RWPE2 (cell line): ENCODE measurements at regions not wholly inside any gene's neighbourhood (a gene's known extent, or its start where the extent isn't known, plus 50 kb on each side); places are given as distances from the start of the nearest gene placed in this dataset.
A peak's percentile ranks its signal among the peaks of the same experiment; 100 is the strongest.
"Not testable (repeated sequence)": the region's sequence is repeated elsewhere in the genome, so short reads cannot be mapped to it uniquely, and the experiment has no call there.

Source experiments
- ATAC-seq: fragments of 200-7000 bp; cut with Tn5 transposase; 3 replicates; pipeline ENCODE4 v1.9.1; 2021; ENCODE audit warnings: low read depth
- DNase-seq: peaks from one replicate; pipeline ENCODE4 v3.0.0-alpha.2; 2020; ENCODE audit warnings: low spot score
- H3K27ac ChIP-seq: fragments of 450-650 bp; 2 replicates; pipeline ENCODE4 v1.5.1; 2017; ENCODE audit warnings: mild to moderate bottlenecking; ENCODE audit not compliant: poor library complexity, severe bottlenecking
- H3K27me3 ChIP-seq: fragments of 250-450 bp; sonication (Bioruptor Pico); 2 replicates; pipeline ENCODE4 v1.5.1; 2021; ENCODE audit warnings: mild to moderate bottlenecking, moderate library complexity; ENCODE audit not compliant: insufficient read depth, poor library complexity, severe bottlenecking
- H3K36me3 ChIP-seq: fragments of 250-450 bp; sonication (Bioruptor Pico); 2 replicates; pipeline ENCODE4 v1.5.1; 2020; ENCODE audit warnings: low read depth, mild to moderate bottlenecking, moderate library complexity
- H3K4me1 ChIP-seq: fragments of 250-450 bp; sonication (Bioruptor Pico); 2 replicates; pipeline ENCODE4 v1.5.1; 2021; ENCODE audit warnings: mild to moderate bottlenecking, moderate library complexity; ENCODE audit not compliant: insufficient read depth, poor library complexity, severe bottlenecking
- H3K4me3 ChIP-seq: fragments of 250-450 bp; sonication (Bioruptor Pico); 2 replicates; pipeline ENCODE4 v1.5.1; 2021; ENCODE audit warnings: mild to moderate bottlenecking, moderate library complexity; ENCODE audit not compliant: severe bottlenecking
- H3K9me3 ChIP-seq: fragments of 250-450 bp; sonication (Bioruptor Pico); 2 replicates; pipeline ENCODE4 v1.5.1; 2021; ENCODE audit warnings: mild to moderate bottlenecking, moderate library complexity; ENCODE audit not compliant: severe bottlenecking

DNA sequence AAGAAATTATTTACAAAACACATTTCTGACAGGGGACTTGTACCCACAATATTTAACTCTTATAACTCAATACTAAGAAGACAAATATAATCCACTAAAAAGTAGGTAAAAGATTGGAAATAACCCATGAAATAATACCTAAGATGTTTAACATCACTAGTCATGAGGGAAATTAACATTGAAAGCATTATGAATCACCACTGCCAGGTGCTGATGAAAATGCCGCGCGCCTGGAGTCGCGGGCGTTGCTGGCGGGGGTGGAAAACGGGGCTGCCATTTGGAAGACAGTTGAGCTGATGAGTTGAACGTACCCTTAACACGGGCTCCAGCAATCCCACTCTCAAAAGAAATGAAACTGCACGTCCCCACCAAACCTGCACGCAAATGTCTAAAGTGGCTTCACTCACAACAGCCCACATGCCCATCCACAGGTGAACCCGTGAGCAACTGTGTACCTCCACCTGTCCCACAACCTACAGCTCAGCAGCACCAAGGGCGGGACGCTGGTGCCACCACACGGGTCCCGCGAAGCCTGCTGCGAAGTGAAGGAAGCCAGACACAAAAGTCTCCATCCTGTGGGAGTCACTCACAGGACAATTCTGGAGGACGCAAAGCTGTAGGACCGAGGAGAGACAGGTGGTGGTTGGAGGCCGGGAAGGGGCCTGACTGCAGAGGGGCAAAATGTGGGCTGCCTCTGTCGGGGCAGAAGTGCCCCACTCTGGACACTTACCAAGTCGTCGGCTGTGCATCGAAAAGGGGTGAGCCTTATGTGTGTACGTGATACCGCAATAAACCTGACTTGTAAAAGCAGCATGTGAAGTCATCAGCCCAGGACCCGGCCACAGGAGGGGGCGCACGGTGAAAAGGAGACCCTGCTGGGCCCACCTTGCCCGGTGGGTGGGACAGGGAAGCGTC lies 199.5 kb upstream of the ZNF469 start:
- H3K4me3 ChIP-seq, H3K27me3 ChIP-seq, H3K9me3 ChIP-seq, H3K36me3 ChIP-seq, H3K4me1 ChIP-seq, DNase-seq, H3K27ac ChIP-seq: not testable (repeated sequence)
- peak; percentile 60; the same call in 1 of the 3 replicates for ATAC-seq

DNA sequence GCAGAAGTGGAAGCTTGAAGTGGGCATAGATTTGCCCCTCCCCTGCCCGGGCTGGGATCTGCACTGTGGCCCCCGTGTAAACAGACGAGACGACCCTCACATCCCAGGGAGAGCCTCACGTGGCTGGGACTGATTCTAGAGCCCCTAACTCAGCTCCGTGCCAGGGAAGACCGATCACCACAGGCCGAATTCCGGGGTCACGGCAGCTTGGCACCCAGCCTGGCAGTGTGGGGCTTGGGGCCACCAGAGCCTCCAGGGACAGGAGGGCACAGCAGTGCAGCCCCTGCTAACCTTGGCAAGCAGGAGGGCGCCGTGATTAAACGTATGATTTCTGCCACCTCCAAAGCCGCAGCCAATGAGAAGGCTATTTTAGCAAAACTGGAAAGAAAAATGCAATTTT lies 198.7 kb upstream of the ZNF469 start:
- DNase-seq: peak; percentile 38
- H3K27me3 ChIP-seq, H3K9me3 ChIP-seq, H3K36me3 ChIP-seq, H3K4me3 ChIP-seq, H3K27ac ChIP-seq, H3K4me1 ChIP-seq: not testable (repeated sequence)
- ATAC-seq: peak; percentile 22; the same call in 1 of the 3 replicates

DNA sequence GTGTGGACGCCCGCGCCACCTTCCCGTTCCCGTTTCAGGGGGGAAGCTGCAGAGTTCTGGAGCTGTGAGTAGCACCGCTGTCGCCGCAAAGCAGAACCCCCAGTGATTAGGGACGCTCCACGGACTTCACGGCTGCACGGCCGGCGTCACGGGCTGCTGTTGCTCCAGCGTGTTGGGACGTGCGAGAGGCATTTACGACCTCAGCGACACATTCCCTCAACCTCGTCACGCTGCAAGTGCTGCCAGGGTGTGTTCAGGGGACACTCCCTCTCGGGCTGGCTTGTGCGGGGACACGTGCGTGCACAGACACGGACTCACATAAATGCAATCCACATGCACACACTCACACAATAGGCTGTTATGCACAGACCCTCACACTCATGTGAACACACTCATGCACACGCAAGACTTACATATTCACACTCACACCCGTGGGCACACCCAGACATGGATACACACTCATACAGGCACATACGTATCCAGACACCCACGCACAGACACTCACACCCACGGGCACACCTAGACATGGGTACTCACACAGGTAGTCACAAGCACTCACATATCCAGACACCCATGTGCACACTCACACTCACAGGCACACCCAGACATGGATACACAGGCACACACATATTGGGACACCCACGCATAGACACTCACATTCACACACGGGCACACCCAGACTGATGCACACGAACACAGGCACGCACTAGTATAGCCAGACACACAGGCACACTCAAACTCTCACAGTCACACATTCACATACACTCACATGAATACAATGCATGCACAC lies 198.0 kb upstream of the ZNF469 start:
- H3K27ac ChIP-seq, H3K4me3 ChIP-seq, H3K4me1 ChIP-seq, H3K36me3 ChIP-seq, H3K27me3 ChIP-seq, H3K9me3 ChIP-seq: not testable (repeated sequence)
- peak; percentile 49; the same call in 1 of the 3 replicates for ATAC-seq
- DNase-seq: peak; percentile 43

DNA sequence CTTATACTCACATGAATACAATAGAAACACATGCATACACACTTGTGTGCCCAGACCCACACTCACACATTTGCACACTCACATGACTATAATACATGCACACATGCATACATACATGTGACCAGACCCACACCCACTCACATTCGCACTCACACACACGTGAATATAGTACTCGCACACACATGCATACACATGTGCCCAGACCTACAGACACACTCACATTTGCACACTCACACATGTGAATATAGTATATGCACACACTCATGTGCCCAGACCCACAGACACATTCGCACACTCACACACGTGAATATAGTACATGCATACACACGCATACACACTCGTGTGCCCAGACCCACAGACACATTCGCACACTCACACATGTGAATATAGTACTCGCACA lies 197.4 kb upstream of the ZNF469 start:
- H3K9me3 ChIP-seq, H3K4me3 ChIP-seq, DNase-seq, H3K4me1 ChIP-seq, ATAC-seq, H3K36me3 ChIP-seq, H3K27me3 ChIP-seq, H3K27ac ChIP-seq: not testable (repeated sequence)

DNA sequence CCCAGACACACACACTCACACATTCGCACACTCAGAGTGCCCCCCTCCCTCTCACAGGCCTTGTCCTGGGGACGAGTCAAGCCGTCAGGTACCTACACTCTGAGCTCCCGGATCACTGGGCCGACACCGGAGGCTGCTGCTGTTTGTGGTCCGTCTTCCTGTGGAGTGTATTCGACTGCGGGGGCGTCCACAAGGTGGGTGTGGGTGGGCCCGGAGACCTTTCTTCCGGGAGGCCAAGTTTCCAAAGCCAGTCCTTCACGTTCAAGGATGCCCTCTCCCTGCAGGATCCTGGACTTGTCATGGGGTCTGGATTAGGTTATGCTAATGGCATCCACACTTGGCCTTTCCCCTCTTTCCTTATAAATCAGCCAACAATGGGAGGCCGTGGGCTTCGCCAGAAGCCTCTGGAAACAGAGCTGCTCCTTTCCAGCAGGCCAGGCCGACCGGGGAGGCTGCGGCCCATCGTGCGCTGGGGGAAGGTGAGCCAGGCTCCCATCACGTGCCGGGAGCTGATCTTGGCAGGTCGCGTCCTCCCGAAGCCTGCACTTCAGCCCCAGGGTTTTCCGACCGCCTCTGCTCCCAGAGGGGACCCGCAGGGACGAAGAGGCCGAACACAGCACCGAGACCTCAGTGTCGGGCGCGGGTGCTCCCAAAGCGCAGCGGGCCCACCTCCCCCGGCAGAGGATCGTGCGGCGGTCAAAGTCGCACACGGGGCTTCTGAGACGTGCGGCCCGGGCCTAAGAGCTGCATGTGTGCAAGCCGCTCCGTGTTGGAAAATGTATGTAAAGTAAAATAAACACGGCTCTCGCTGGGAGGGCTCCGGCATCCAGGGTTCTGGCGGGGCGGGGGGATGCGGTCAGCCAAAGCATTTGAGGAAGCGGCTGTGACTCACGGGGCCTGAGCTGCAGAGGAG lies 196.5 kb upstream of the ZNF469 start:
- DNase-seq: peak; percentile 47
- not testable (repeated sequence) for H3K9me3 ChIP-seq, H3K4me3 ChIP-seq, H3K4me1 ChIP-seq, H3K27ac ChIP-seq, H3K36me3 ChIP-seq, ATAC-seq, H3K27me3 ChIP-seq

DNA sequence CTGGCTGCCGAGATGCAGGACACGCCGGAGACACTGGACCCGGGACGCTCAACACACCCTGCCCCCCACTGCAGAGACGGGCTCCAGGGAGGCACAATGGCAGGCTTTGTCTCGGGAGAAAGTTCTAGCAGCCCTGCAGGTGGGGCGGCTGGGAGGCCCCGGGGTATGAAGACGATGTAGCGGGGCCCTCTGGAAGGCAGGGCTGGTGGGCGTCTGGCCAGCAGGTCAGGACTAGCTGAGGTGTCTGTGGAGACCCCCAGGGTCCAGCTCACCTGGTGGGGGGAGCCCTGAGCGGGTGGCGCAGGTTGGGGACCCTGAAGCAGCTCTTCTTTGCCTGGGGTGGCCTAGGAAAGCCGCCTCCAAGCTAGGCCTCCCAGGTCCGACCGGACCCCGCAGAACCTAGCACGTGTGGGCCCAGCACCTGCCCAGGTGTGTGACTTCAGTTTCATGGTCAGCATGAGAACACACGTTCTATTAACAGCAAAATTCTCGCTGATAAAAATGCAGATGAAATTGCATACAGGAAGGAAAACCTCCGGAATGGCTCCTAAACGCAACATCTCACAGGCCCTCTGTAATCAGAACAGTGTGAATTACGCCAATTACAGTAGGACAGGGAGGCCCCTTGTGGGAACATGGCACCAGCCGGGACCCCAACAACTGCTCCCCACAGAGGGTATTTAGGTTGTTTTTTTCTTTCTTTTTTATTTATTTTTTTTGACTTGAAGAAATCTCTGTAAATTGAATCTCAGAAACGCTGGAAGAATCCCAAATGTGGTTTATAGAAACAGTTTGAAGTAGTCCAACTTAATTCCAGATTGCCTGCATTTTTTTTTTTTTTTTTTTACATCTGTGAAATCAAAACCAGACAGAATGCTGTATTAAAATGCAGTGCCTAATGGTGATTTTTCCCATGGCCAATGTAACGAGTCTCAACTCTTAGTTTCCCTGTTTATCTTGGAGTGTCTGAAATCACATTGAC lies 195.6 kb upstream of the ZNF469 start:
- H3K4me3 ChIP-seq, DNase-seq, H3K27ac ChIP-seq: not testable (repeated sequence)

DNA sequence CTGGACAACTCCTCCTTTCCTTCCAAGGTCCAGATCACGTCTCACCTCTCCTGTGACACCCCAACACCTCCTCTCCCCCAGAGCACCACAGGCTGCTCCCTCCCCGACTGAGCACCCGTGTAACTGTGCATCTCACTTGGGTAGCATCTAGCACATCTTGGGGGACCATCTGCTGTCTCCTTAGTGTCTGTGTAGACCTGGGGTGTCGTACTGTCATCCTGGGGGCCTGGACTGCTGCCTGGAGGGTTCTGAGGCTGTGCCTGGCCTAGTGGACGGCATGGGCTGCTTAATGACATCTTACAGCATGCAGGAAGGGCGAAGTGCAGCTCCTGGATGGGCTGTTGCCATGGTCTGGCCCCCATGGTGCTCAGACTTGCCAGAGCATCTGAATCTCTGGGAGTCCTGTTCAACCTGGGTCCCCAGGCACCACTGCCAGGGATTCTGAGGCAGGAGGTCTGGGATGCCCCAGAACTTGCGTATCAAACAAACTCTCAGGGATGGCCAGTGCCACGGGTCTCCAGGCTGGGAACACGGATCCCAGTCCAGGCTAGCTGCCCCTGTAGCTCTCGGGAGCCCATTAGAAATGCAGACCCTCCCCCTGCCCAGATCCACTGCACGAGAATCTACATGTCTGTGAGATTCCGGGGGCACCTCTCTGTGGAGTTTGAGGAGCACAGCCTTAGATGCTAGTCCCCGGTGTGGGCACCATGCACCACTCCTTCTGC lies 194.4 kb upstream of the ZNF469 start:
- not testable (repeated sequence) for H3K9me3 ChIP-seq, H3K36me3 ChIP-seq, ATAC-seq, H3K4me3 ChIP-seq, H3K27me3 ChIP-seq, H3K27ac ChIP-seq, DNase-seq, H3K4me1 ChIP-seq

More for the DNA sequence above, 195.6 kb upstream of the ZNF469 start:
- not testable (repeated sequence) for H3K36me3 ChIP-seq, H3K9me3 ChIP-seq, ATAC-seq, H3K27me3 ChIP-seq, H3K4me1 ChIP-seq

DNA sequence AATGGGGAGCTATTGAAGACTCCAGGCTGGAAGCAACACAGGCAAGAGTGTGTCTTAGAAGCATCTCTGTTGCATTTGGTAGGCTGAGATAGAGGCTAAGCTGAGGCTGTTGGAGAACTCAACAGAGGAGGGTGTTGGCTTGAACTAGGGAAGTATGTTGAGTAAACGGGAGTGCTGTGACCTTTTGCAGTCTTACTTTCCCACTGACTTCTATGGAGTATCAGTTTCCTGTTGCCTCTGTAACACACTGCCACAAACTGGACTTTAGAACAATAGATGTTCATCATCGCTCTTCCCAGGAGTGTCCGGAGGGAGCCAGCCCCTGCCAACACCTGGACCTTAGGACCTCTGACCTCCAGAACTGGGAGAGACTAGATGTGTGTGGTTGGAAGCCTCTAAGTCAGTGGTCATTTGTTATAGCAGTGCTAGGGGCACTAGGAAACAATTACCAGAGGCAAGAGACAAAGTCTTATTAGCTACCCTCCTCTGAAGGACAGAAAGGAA lies 192.1 kb upstream of the ZNF469 start:
- H3K4me1 ChIP-seq, DNase-seq, H3K36me3 ChIP-seq, H3K27ac ChIP-seq, H3K9me3 ChIP-seq, H3K27me3 ChIP-seq, H3K4me3 ChIP-seq, ATAC-seq: not testable (repeated sequence)

DNA sequence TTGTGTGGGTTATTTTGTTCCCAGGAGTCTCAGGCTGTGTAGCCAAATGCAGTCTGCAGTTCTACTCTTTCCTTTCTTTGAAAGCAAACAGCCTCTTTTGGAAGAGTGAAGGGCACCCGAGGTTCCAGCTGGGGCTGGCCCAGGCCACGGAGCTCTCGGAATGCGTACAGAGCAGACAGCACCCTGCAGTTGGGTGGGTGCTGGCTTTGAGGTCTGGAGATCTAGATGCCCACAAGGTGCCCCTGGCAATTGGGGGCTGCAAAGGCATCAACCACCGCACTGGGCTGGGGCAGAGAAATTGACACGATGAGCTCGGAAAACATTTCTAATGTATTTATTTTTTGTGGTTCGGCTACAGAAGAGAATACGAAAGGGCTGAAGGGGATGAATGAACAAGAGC lies 191.6 kb upstream of the ZNF469 start:
- H3K27me3 ChIP-seq, ATAC-seq, DNase-seq, H3K9me3 ChIP-seq, H3K27ac ChIP-seq, H3K36me3 ChIP-seq, H3K4me3 ChIP-seq, H3K4me1 ChIP-seq: not testable (repeated sequence)
